CD4-positive, alpha-beta T cell treated with Interleukin-1 beta for 1 hour (primary cell): ENCODE measurements at regions not wholly inside any gene's neighbourhood (a gene's known extent, or its start where the extent isn't known, plus 50 kb on each side); places are given as distances from the start of the nearest gene placed in this dataset.

Source experiments
- DNase-seq, 2 donors: peaks; one replicate each; pipeline ENCODE4 v3.0.0-alpha.2; 2020 to 2022

DNA sequence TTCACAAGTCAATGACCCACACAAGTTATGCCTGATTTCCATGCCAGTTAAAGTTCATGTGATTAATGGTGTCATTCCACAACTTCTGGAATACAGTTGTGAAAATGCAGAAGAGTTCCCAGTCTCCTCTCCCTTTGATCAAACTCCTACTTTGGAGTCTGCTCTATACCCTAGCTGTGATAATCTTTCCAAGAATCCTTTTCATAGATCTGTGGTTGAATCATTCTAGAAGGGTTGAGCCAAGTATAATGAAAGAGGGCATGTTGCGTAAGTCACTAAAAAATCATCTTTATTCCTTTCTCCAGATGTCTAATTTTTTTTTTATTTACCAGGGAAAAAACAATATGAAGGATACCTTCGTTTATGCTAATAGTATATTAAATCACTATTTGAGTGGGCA, 89.7 kb upstream of the CARD18 start:
- no peak for DNase-seq

DNA sequence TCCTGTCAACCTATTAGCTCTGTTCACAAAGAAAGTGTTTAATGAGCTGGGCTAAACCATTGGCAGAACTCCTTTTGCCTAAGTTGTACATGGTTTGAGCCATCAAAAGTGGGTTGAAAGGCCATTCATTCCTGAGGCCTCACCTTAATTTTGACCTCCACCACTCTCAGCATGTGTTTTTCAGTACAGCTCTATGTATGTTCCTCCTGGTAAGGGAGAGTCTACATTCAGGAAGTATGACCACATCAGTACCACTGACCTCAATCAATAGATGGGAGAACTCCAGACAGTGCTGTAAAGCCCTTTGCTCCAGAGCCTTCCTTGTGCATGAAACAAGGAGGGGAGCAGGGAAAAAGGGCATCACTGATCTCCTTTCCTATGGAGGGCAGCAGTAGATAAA, 87.8 kb upstream of the CARD18 start:
- DNase-seq, result no peak

DNA sequence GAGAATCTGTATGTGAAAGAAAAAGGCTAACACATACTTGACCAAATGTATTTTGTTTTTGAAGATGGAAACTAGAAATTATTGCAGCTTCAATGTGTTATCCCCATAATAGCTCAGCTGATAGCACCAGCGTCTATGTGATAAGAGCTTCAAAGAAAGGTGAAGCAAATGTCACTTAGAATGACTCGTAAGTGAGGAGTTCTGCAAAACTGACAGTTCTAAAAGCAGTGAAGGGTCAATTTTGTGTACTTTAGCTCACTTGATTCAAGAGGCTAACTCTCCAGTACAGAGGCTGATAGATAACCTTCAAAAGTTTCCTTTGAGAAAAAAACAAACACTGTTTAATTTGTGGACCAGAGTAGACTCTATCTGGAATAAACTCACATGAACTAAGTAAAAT, 87.2 kb upstream of the CARD18 start:
- no peak for DNase-seq

- no peak for DNase-seq
Observed at GRCh38 chr11:105226091-105226490, 86.5 kb upstream of the CARD18 start.

DNA sequence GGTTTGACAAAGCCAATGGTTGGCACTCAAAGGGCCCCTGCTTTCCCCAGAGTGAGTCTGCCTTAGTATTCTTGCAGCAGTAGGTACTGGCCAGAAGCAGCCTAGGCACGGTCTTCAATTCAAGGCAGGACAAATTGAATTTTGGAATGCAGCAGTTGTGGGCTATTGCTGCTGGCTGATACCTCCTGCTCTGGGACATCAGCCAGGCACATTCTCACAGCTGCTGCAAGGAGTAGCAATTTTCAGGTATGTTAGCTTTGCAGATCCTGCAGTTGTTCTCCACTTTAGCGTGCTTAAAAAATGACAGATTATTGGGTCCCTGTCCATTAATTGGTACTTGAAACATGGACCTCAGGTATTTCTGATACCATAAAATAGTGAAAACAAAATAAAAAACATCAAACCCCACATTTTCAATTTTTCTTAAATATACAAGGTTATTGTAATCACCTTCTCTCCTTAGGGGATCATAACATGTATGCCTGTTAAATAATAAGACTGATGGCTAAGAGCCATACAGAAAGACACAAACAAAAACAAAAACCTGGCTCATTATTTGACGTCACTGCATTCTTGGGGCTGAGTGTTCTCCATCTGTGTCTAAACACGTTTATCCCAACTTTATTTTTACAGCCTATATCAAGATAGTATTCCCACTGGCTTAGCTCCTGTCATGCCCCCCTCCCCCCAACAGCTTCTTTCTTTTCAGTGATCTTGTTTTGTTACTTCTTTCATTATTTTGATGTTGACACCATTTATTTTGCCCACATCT, 85.1 kb upstream of the CARD18 start:
- DNase-seq, result no peak

DNA sequence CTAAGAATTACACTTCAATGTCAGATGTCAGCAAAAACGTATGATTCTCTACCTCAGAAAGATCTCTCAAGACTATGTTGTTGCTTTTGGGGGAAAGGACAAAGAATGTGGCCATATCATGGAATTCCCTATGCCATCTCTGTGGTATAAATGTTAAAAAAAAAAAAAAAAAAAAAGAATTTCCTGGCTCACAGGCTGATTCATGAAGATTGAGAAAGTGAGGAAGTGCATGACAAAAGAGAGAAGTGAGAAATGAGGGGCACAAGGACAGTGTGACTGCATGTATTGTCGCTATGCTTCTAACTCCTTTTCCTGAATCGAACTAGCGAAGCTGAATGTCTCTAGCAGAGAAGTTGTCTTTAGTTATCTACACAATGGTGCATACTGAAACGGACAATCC, 80.6 kb upstream of the CARD18 start:
- DNase-seq, result peak in 1 of 2 donors; percentile 19

DNA sequence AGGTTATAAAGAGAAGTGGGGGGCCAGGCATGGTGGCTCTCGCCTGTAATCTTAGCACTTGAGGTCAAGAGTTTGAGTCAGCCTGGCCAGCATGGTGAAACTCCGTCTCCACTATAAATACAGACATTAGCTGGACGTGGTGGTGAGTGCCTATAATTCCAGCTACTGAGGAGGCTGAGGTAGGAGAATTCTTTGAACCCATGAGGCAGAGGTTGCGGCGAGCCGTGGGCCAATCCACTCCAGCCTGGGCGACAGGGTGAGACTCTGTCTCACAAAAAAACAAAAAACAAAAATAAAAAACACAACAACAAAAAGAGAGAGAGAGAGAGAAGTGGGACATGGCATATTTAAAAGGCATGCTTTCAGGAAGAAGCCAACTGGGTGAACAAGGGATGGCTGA, 80.1 kb upstream of the CARD18 start:
- no peak for DNase-seq

GRCh38 chr11:105219269-105219668, 79.7 kb upstream of the CARD18 start:
- DNase-seq, result no peak

DNA sequence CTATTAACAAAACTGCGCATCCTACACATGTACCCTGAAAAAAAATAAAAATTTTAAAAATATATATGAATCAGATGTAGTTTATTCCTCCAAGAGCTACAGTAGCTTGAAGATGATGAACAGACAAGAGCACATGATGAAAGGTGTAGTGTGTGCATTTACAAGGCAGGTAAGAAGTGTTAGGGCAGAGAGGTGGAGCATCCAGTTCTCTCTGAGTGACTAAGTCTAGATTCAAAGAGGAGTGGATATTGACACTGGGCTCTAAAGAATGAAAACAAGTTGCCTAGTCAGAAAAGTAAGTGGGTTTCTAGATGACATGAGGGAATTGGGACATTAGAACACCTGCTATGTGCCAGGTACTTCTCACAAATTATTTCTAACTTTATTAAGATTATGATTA, 76.0 kb upstream of the CARD18 start:
- no peak for DNase-seq

DNA sequence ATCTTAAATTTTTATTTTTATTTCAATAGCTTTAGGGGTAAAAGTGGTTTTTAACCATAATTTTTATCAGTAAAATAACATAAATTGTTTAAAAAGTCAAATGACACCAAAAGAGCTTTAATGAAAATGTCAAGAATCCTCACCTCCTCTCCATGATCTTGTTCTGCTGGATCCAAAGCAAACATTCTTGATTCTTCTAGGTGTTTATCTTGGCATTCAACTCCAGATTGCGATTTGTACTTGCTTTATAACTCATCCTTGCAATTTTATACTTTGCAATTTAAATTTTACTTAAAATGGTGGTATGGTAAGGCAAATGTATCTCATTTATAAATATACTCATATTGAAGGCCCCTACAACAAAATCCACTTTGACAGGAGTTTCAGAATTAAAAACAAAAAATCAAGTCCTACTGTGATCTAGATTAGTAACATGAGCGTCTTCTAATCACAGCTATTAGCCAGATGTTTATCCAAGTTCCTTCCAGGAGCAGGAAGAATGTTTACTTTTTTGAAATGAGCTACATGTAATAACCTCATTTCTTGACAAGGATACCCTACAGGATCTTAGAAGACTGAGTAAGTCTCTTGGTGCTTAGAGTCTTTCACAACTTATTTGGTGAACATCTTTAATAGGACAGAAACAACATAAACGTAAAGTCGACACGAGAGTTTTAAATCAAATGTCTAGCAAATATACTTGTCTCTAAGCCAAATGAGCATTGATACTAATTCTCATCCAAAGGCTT, 72.4 kb upstream of the CARD18 start:
- DNase-seq, result no peak

DNA sequence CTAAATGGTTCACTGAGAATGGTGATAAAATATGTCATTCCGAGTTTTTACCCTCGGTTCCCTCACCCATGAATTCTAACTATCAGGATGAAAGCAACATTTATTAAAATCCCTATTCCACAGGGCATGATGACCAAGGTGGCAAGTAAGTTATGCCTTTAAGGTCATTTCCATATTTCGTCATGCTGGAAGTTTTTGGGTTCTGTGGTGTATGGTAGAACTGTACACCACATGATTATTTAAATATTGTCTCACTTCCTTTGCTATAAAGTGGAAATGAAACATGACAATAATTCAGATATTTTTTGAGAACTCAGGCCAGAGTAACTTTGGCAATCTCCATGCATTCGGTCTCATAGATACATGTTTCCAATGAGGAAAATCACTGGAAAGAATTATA, 68.5 kb upstream of the CARD18 start:
- no peak for DNase-seq

DNA sequence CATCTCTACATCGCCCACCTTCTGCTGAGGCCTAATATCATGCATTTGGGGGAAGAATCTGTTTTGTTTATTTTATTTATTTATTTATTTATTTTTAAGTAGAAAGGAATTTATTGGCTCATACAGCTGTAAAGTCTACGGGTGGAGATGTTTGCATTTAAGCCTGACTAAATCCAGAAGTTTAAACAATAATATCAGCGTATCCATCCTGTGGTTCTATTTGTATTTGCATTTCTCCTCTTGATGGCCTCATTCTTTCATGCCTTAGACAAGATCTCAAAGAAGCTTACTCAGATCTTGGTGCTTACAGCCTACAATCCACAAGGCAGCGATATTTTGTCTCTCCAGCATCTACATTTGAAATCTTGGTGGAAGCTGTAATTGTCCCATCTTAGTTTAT, 67.1 kb upstream of the CARD18 start:
- no peak for DNase-seq

- DNase-seq, result no peak
Observed at GRCh38 chr11:105204636-105205035, 65.1 kb upstream of the CARD18 start.

DNA sequence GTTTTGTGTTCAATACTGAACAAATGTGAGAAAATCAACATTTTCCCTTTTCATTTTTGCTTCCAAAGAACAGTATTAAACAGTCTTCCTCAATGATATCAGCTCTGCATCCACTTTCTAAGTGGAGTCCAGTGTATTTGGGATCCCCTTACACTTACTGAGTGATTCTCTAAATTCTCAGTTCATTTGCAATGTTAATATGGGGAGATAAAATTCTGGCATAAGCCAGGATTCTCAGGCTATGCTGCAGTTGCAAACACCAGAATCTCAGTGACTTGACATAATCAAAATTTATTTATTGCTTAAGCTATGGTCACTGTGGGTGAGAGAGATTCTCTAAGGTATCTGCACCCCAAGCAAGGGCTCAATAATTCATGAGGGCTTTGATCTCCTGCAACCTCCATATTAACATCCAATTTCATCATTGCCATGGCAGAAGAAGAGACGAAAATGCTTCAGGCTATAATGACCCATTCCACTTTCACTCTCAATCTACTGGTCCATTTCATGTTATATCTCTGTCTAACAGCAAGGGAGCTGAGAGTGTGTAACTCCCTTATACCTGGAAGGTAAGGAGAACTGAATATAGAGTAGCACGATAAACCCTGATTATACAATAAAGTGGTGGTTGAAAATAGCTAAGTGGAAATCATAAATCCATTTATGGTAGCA, 64.1 kb upstream of the CARD18 start:
- no peak for DNase-seq

GRCh38 chr11:105202844-105203548, 63.4 kb upstream of the CARD18 start:
- DNase-seq, result peak in 1 of 2 donors; percentile 13

GRCh38 chr11:105202422-105202821, 62.9 kb upstream of the CARD18 start:
- DNase-seq, result peak in 1 of 2 donors; percentile 12

DNA sequence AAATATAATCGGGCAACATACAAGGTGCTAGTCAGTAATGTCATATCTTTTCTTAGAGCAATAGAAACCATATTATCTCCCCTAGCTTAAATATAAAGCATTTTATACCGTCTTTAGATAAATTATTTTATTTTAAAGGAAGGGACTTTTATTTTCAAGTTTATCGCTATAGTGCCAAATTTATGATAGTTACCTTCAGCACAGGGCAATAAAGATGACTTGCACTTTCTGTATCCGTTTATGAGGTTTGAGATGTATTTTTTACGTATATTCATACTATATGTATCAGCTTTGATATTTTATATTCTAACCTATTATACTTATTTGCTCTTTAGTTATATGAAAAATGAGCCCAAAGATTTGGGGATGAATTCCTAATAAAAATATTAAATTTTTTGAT, 61.6 kb upstream of the CARD18 start:
- no peak for DNase-seq

GRCh38 chr11:105197071-105197815, 57.7 kb upstream of the CARD18 start:
- DNase-seq, result no peak

DNA sequence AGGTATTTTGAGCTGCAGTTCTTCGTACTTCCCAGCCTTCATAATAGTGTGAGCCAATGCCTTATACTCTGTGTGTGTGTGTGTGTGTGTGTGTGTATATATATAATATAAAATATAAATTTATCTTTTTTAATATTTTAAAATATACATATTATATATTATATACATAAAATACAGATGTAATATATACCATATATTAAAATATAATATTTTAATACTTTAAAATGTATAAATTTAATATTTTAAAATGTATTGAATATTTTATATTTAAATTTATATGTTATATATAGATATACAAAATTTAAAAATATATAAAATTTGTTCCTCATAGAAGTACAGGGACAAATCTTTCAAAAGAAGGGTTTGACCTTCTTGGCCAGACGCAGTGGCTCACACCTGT, 53.7 kb upstream of the CARD18 start:
- no peak for DNase-seq

- DNase-seq, result no peak
Observed at GRCh38 chr11:105192115-105192514, 52.5 kb upstream of the CARD18 start.

GRCh38 chr11:105189581-105189980, 50.0 kb upstream of the CARD18 start:
- DNase-seq, result peak in 1 of 2 donors; percentile 6
